Fibroblast of skin of left quadriceps (primary cell): ENCODE measurements at regions not wholly inside any gene's neighbourhood (a gene's known extent, or its start where the extent isn't known, plus 50 kb on each side); places are given as distances from the start of the nearest gene placed in this dataset.

Experiments used
- DNase-seq, 2 experiments: peaks; one replicate each; pipeline ENCODE4 v3.0.0-alpha.2; 2013; ENCODE audit warnings: low read depth in 2 of 2

- DNase-seq, result no peak
These were observed 230.9 kb downstream of the AUH start for GRCh38 chr9:91130796-91131318.

GRCh38 chr9:91131433-91131839, 230.3 kb downstream of the AUH start:
- peak; percentile 95 to 96 for DNase-seq

- no peak for DNase-seq
These were observed 229.1 kb downstream of the AUH start for GRCh38 chr9:91132576-91133073.

- DNase-seq, result no peak
These were observed 227.1 kb downstream of the AUH start for GRCh38 chr9:91134608-91135007.

GRCh38 chr9:91137391-91137790, 224.3 kb downstream of the AUH start:
- DNase-seq, result no peak

- no peak for DNase-seq
These were observed 223.0 kb downstream of the AUH start for GRCh38 chr9:91138760-91139159.

GRCh38 chr9:91141407-91141965, 220.2 kb downstream of the AUH start:
- no peak for DNase-seq

- DNase-seq, result no peak
These were observed 218.6 kb downstream of the AUH start for GRCh38 chr9:91143162-91143561.

- no peak for DNase-seq
These were observed 218.1 kb downstream of the AUH start for GRCh38 chr9:91143642-91144041.

GRCh38 chr9:91144769-91145168, 216.9 kb downstream of the AUH start:
- DNase-seq, result peak; percentile 73 to 79

- DNase-seq, result no peak
These were observed 216.2 kb downstream of the AUH start for GRCh38 chr9:91145496-91145895.

GRCh38 chr9:91146391-91147019, 215.2 kb downstream of the AUH start:
- no peak for DNase-seq

- DNase-seq, result no peak
These were observed 214.5 kb downstream of the AUH start for GRCh38 chr9:91147079-91147708.

- no peak for DNase-seq
These were observed 213.4 kb downstream of the AUH start for GRCh38 chr9:91148306-91148705.

- no peak for DNase-seq
These were observed 211.3 kb downstream of the AUH start for GRCh38 chr9:91150273-91150997.

GRCh38 chr9:91150998-91151717, 210.6 kb downstream of the AUH start:
- peak; percentile 96 for DNase-seq

- no peak for DNase-seq
These were observed 210.0 kb downstream of the AUH start for GRCh38 chr9:91151718-91152095.

- no peak for DNase-seq
These were observed 207.0 kb downstream of the AUH start for GRCh38 chr9:91154686-91155085.

- DNase-seq, result no peak
These were observed 206.5 kb downstream of the AUH start for GRCh38 chr9:91155181-91155580.

- no peak for DNase-seq
These were observed 205.9 kb downstream of the AUH start for GRCh38 chr9:91155746-91156376.
